ENCODE measurements at regions not wholly inside any gene's neighbourhood (a gene's known extent, or its start where the extent isn't known, plus 50 kb on each side); places are given as distances from the start of the nearest gene placed in this dataset.

DNA sequence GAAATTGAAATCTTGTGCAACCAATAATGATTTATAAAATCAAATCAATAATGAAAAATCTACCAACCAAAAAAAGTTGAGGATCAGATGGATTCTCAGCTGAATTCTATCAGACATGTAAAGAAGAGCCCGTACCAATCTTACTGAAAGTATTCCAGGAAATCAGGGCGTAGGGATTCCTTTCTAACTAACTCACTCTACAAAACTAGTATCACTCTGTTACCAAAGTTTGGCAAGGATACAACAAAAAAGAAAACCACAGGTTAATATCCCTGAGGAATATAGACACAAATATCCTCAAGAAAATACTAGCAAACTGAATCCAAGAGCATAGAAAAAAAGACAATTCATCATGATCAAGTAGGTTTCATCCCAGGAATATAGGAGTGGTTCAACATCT lies 52.8 kb upstream of the ADGRL4 start:
- no peak for TF ChIP-seq EZH2 (optimal IDR thresholded peaks at IDR 0.05; ENCODE audit: low read depth, low read length)
- TF ChIP-seq EZH2phosphoT487 (IDR thresholded peaks at IDR 0.05; ENCODE audit: low read length): no peak

All from MM.1S (cell line).